HG02970 (cell line): ENCODE measurements at regions not wholly inside any gene's neighbourhood (a gene's known extent, or its start where the extent isn't known, plus 50 kb on each side); places are given as distances from the start of the nearest gene placed in this dataset.

Experiments used
- ATAC-seq: cut with Tn5 transposase; IDR thresholded peaks from one replicate; pipeline ENCODE4 v1.9.1; 2021; ENCODE audit warnings: mild to moderate bottlenecking, moderate library complexity, moderate number of reproducible peaks; ENCODE audit not compliant: unreplicated experiment, low FRiP score

- no peak for ATAC-seq
These were observed 294.8 kb upstream of the C2CD4B start for GRCh38 chr15:62459875-62460274.

GRCh38 chr15:62462268-62462667 lies 297.2 kb upstream of the C2CD4B start:
- ATAC-seq, result no peak

GRCh38 chr15:62462721-62463120 lies 297.6 kb upstream of the C2CD4B start:
- ATAC-seq, result no peak

- no peak for ATAC-seq
These were observed 299.6 kb upstream of the C2CD4B start for GRCh38 chr15:62464705-62465104.

GRCh38 chr15:62465173-62465572 lies 300.1 kb upstream of the C2CD4B start:
- ATAC-seq, result no peak

- ATAC-seq, result no peak
These were observed 304.4 kb upstream of the C2CD4B start for GRCh38 chr15:62469478-62469873.

GRCh38 chr15:62469874-62470688 lies 305.0 kb upstream of the C2CD4B start:
- ATAC-seq, result no peak

GRCh38 chr15:62472616-62473299 lies 307.7 kb upstream of the C2CD4B start:
- ATAC-seq, result no peak

GRCh38 chr15:62474021-62474770 lies 309.1 kb upstream of the C2CD4B start:
- ATAC-seq, result no peak

- ATAC-seq, result no peak
These were observed 309.7 kb upstream of the C2CD4B start for GRCh38 chr15:62474771-62475124.

- ATAC-seq, result no peak
These were observed 310.5 kb upstream of the C2CD4B start for GRCh38 chr15:62475591-62475990.

GRCh38 chr15:62476163-62476562 lies 311.1 kb upstream of the C2CD4B start:
- no peak for ATAC-seq

- no peak for ATAC-seq
These were observed 312.8 kb upstream of the C2CD4B start for GRCh38 chr15:62477929-62478328.

- ATAC-seq, result no peak
These were observed 317.8 kb upstream of the C2CD4B start for GRCh38 chr15:62482785-62483429.

- ATAC-seq, result no peak
These were observed 318.7 kb upstream of the C2CD4B start for GRCh38 chr15:62483814-62484213.

GRCh38 chr15:62485170-62485720 lies 320.2 kb upstream of the C2CD4B start:
- no peak for ATAC-seq

- ATAC-seq, result no peak
These were observed 321.0 kb upstream of the C2CD4B start for GRCh38 chr15:62486041-62486440.

GRCh38 chr15:62488387-62488786 lies 323.3 kb upstream of the C2CD4B start:
- ATAC-seq, result no peak

GRCh38 chr15:62491642-62492041 lies 326.6 kb upstream of the C2CD4B start:
- no peak for ATAC-seq

- no peak for ATAC-seq
These were observed 327.8 kb upstream of the C2CD4B start for GRCh38 chr15:62492900-62493299.

- ATAC-seq, result no peak
These were observed 329.1 kb upstream of the C2CD4B start for GRCh38 chr15:62494197-62494596.
